GM21423 (cell line): ENCODE measurements at regions not wholly inside any gene's neighbourhood (a gene's known extent, or its start where the extent isn't known, plus 50 kb on each side); places are given as distances from the start of the nearest gene placed in this dataset.
"Not testable (repeated sequence)": the region's sequence is repeated elsewhere in the genome, so short reads cannot be mapped to it uniquely, and the experiment has no call there.

Experiments
- ATAC-seq: cut with Tn5 transposase; IDR thresholded peaks from one replicate; pipeline ENCODE4 v1.9.1; 2021; ENCODE audit warnings: mild to moderate bottlenecking, moderate library complexity; ENCODE audit not compliant: unreplicated experiment

GRCh38 chr6:147651-148050 lies 144.6 kb upstream of the DUSP22 start:
- not testable (repeated sequence) for ATAC-seq

- peak; percentile 91 for ATAC-seq
These were observed 144.0 kb upstream of the DUSP22 start for GRCh38 chr6:148051-148984.

- ATAC-seq: not testable (repeated sequence)
These were observed 142.1 kb upstream of the DUSP22 start for GRCh38 chr6:150147-150546.

GRCh38 chr6:152436-152835 lies 139.9 kb upstream of the DUSP22 start:
- ATAC-seq: not testable (repeated sequence)

GRCh38 chr6:153026-153425 lies 139.3 kb upstream of the DUSP22 start:
- ATAC-seq: not testable (repeated sequence)

GRCh38 chr6:153867-154266 lies 138.4 kb upstream of the DUSP22 start:
- ATAC-seq: not testable (repeated sequence)

- not testable (repeated sequence) for ATAC-seq
These were observed 137.8 kb upstream of the DUSP22 start for GRCh38 chr6:154321-155092.

- no peak for ATAC-seq
These were observed 136.3 kb upstream of the DUSP22 start for GRCh38 chr6:156010-156409.

- not testable (repeated sequence) for ATAC-seq
These were observed 135.7 kb upstream of the DUSP22 start for GRCh38 chr6:156441-157140.

- ATAC-seq: not testable (repeated sequence)
These were observed 135.1 kb upstream of the DUSP22 start for GRCh38 chr6:157176-157575.

GRCh38 chr6:161657-162056 lies 130.6 kb upstream of the DUSP22 start:
- not testable (repeated sequence) for ATAC-seq

GRCh38 chr6:164720-165119 lies 127.6 kb upstream of the DUSP22 start:
- no peak for ATAC-seq

GRCh38 chr6:165263-165662 lies 127.0 kb upstream of the DUSP22 start:
- ATAC-seq: no peak

GRCh38 chr6:165906-166305 lies 126.4 kb upstream of the DUSP22 start:
- ATAC-seq: no peak

GRCh38 chr6:168865-169455 lies 123.3 kb upstream of the DUSP22 start:
- no peak for ATAC-seq

- no peak for ATAC-seq
These were observed 118.3 kb upstream of the DUSP22 start for GRCh38 chr6:174036-174435.

- no peak for ATAC-seq
These were observed 116.6 kb upstream of the DUSP22 start for GRCh38 chr6:175680-176079.

- no peak for ATAC-seq
These were observed 115.5 kb upstream of the DUSP22 start for GRCh38 chr6:176766-177165.

GRCh38 chr6:178119-178518 lies 114.2 kb upstream of the DUSP22 start:
- ATAC-seq: no peak

- not testable (repeated sequence) for ATAC-seq
These were observed 113.4 kb upstream of the DUSP22 start for GRCh38 chr6:178929-179328.
